ENCODE measurements at regions not wholly inside any gene's neighbourhood (a gene's known extent, or its start where the extent isn't known, plus 50 kb on each side); places are given as distances from the start of the nearest gene placed in this dataset.

DNA sequence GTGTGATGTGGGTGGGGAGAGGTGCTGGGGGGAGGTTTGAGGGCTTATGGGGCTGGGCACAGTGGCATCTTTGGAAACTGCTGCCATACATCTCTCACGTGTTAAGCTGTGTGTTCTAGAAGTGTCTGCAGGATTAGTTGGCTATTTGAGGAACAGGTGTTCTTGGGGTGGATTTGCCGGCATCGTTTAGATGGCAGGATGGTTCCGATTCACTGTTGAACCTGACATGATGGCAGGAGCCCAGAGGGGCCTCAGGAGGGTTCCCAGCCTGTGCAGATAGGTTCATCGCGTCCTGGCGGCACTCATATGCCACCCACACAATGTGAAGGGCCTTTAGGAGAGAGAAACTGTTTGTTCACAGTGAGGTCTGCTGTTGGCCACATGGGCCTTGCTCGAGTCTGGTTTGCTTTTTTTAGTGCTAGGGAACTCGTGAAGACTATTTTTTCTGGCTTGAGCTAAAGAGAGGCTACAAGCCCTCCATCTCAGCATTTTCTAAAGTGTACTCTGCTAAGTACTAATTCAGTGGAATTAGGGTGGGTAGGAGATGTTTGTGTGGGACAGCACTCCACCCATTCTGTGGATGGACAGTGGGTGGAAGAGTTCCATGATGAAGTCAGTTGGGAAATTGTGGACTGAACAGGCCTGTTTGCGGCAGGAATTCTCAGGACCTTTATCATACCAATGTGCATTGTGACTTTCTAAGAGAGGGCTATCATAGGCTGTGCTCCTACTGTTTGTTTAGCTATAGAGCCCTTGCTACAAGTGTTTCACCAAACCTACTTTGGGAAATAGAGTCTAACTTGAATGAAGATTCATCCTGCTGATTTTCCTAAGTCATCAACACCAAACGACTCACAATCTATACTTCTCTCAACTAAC lies 55.4 kb upstream of the PLET1 start:
- TF ChIP-seq, protein P1, sequence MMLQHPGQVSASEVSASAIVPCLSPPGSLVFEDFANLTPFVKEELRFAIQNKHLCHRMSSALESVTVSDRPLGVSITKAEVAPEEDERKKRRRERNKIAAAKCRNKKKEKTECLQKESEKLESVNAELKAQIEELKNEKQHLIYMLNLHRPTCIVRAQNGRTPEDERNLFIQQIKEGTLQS (IDR thresholded peaks at IDR 0.05) = no peak
- TF ChIP-seq, protein P2, sequence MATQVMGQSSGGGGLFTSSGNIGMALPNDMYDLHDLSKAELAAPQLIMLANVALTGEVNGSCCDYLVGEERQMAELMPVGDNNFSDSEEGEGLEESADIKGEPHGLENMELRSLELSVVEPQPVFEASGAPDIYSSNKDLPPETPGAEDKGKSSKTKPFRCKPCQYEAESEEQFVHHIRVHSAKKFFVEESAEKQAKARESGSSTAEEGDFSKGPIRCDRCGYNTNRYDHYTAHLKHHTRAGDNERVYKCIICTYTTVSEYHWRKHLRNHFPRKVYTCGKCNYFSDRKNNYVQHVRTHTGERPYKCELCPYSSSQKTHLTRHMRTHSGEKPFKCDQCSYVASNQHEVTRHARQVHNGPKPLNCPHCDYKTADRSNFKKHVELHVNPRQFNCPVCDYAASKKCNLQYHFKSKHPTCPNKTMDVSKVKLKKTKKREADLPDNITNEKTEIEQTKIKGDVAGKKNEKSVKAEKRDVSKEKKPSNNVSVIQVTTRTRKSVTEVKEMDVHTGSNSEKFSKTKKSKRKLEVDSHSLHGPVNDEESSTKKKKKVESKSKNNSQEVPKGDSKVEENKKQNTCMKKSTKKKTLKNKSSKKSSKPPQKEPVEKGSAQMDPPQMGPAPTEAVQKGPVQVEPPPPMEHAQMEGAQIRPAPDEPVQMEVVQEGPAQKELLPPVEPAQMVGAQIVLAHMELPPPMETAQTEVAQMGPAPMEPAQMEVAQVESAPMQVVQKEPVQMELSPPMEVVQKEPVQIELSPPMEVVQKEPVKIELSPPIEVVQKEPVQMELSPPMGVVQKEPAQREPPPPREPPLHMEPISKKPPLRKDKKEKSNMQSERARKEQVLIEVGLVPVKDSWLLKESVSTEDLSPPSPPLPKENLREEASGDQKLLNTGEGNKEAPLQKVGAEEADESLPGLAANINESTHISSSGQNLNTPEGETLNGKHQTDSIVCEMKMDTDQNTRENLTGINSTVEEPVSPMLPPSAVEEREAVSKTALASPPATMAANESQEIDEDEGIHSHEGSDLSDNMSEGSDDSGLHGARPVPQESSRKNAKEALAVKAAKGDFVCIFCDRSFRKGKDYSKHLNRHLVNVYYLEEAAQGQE (IDR thresholded peaks at IDR 0.05; ENCODE audit: low read depth) = no peak
- TF ChIP-seq EZH2phosphoT487 (IDR thresholded peaks at IDR 0.05; ENCODE audit: borderline replicate concordance) (no peak), SRF (IDR thresholded peaks at IDR 0.05; ENCODE audit: low read depth) (no peak), CEBPB (IDR thresholded peaks at IDR 0.05; ENCODE audit: low read depth) (no peak), ZFX (IDR thresholded peaks at IDR 0.05) (no peak), SP1 (IDR thresholded peaks at IDR 0.05; ENCODE audit: low read depth) (no peak), RAD21 (IDR thresholded peaks at IDR 0.05; ENCODE audit: low read depth) (no peak), YY1 (IDR thresholded peaks at IDR 0.05; ENCODE audit: extremely low read depth, insufficient replicate concordance, low read depth, low read length) (no peak), FOSL1 (IDR thresholded peaks at IDR 0.05; ENCODE audit: low read depth) (no peak), CBX3 (IDR thresholded peaks at IDR 0.05; ENCODE audit: low read depth) (no peak), POLR2A (IDR thresholded peaks at IDR 0.05; ENCODE audit: borderline replicate concordance, extremely low read depth, insufficient read depth, insufficient read length) (no peak), EZH2 (IDR thresholded peaks at IDR 0.05) (no peak), CTCF (IDR thresholded peaks at IDR 0.05 in 2 of 3, conservative IDR thresholded peaks at IDR 0.05 in 1 of 3; ENCODE audit: borderline replicate concordance in 1 of 3, insufficient read depth in 1 of 3, low read depth in 2 of 3, low read length in 2 of 3) (no peak), ZNF274 (IDR thresholded peaks at IDR 0.05; ENCODE audit: low read depth, low read length) (no peak)
- no peaks in the 10 kb centered on the region for H4K20me1 ChIP-seq (ENCODE audit: insufficient read depth)
- no peaks in the 10 kb centered on the region for H3K9me2 ChIP-seq (ENCODE audit: insufficient read depth)
- H3K27me3 ChIP-seq (ENCODE audit: insufficient read depth, low read length) = no peaks in the 10 kb centered on the region
- no peaks in the 10 kb centered on the region for H3K79me2 ChIP-seq (ENCODE audit: insufficient read depth, low read length)
- no peaks in the 10 kb centered on the region for H3K9me3 ChIP-seq (ENCODE audit: control insufficient read depth in 1 of 2, insufficient read depth in 1 of 2, low read depth in 1 of 2, low read length in 2 of 2)
- intact Hi-C loops (cut with micrococcal nuclease) = no loop called here
- H3K4me2 ChIP-seq (ENCODE audit: low read length) = no peak overlapping the region
- POLR2A ChIA-PET = no interaction called here
- BruUV-seq (replicated peaks) = no TSS peak
- no peak overlapping the region for H3K27ac ChIP-seq (ENCODE audit: low read depth, low read length)
- CTCF ChIA-PET = no interaction called here
- ATAC-seq = no peak
- RAD21 ChIA-PET (ENCODE audit: low non-redundant PET in 1 of 2, low total read pairs in 2 of 2, uncharacterized antibody in 2 of 2, unreplicated experiment in 2 of 2) = no interaction called here
- peaks cover 9 to 19% of the 10 kb centered on the region in 2 experiments for H3K4me1 ChIP-seq (ENCODE audit: control insufficient read depth in 1 of 2, insufficient read depth in 2 of 2, low read length in 2 of 2)
- no peak overlapping the region for H2AFZ ChIP-seq (ENCODE audit: low read depth, low read length, poor library complexity, severe bottlenecking)
- H3K9ac ChIP-seq (ENCODE audit: low read length) = no peak overlapping the region
- no peak overlapping the region for H3K4me3 ChIP-seq (replicated peaks in 1 of 2; ENCODE audit: low read depth in 1 of 2, low read length in 2 of 2)
- H3K36me3 ChIP-seq (ENCODE audit: control insufficient read depth in 1 of 2, insufficient read depth in 2 of 2, low read length in 2 of 2) = no peaks in the 10 kb centered on the region
- DNase-seq (ENCODE audit: low read depth, low spot score) = no peak

Data from HCT116 (cell line).